Stimulated activated CD4-positive, alpha-beta T cell treated with anti-CD3 and anti-CD28 coated beads, Interleukin-1b, Interleukin-23, amount 100 ng/mL, for 24 hours (primary cell): ENCODE measurements at regions not wholly inside any gene's neighbourhood (a gene's known extent, or its start where the extent isn't known, plus 50 kb on each side); places are given as distances from the start of the nearest gene placed in this dataset.

Experiments
- DNase-seq, 4 experiments: peaks; one replicate each; pipeline ENCODE4 v3.0.0-alpha.2; 2020; ENCODE audit warnings: low read depth in 4 of 4, low spot score in 1 of 4

DNA sequence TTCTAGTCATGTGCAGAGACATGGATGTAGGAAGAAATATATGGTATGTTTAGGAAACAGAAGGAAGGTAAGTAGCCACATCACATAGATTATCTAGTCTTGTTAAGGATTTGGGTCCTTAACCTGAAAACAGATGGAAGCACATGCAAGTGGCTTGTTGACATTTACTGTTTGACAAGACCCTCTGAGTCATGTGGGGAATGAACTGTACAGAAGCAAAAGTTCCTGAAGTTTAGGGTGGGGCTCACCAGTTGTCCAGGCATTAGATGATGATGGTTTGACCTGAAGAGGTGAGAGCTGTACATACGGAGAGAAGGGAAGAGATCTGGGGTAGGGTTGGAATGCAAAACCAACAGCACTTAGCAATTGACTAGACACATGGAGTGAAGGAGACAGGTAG lies 281.1 kb upstream of the GRIP1 start:
- DNase-seq, result no peak

DNA sequence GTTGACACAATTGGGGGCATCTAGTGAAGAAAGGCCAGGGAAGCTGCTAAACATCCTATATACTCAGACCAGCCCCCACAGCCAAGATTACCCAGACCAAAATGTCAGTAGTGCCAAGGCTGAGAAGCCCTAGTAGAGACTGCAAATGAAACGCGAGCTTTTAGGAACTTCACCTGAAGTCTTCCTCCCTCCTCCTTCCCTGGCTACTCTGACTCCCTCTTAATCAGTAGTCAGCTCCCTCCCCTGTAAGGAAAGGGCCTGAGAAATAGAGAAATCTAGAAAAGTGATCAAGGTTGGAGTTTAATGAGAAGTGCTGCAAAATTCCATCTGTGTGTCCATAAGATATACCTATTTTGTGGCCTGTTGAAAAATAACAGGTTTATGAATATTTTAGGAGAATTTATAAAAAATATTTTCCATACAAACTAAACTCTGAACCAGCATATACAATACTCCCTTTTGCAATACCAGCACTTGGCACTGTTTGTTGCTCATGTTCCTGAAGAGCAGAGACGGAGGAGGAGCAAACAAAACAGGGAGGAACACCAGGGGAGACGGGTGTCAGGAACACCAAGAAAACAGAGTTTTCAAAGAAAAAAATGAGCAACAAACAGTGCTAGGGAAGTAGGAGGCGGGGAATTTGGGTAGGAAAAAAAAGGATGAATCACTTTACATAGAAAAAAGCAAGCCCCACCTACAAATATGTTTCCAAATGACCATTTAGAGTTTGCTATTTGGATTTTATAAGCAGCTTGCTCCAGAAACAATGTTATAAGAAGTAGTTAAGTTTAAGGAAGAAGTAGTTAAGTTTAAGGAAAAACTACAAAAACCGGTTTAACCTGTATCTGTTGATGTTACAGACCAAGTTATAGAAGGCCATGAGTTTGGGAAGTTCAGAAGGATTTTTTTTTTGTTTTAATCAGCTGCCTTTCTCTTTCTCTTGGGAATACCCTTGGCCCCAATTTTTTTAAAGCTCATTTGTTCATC lies 282.1 kb upstream of the GRIP1 start:
- DNase-seq, result no peak

DNA sequence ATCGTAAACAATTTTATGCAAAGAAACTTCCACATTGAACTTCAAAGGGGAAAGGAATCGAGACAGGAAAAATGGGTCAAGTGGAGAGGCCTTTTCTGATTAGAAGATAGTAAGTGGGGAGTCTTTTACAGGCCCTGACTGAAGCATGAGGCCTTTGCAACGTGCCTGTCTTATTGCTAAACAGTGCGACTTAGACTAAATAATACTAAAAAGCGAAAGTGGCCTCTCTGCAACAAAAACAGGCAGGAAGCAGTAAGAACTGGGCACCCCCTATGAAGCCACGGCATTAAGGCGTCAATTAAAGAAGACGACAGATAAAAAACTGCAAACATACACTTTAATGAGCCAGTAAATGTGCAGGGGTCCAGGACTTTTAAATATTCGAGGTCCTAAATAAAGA lies 283.4 kb upstream of the GRIP1 start:
- DNase-seq, result no peak

DNA sequence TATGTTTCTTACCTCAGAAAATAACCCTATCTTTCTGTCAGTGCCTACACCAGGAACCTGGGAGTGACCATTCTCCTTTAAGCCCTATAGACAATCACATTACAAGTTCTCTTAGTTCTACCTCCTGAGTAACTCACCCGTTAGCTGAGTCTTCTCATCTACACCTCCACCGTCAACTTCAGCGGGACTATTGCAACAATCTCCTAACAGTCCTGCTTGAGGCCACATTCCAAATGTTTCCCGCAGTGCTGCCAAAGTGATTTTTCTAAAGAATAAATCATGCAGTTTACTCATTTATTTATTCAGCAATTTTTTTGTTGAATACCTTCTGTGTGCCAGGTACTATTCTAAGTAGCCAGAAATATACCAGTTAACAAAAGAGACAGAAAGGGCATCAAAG lies 285.0 kb upstream of the GRIP1 start:
- DNase-seq, result no peak

DNA sequence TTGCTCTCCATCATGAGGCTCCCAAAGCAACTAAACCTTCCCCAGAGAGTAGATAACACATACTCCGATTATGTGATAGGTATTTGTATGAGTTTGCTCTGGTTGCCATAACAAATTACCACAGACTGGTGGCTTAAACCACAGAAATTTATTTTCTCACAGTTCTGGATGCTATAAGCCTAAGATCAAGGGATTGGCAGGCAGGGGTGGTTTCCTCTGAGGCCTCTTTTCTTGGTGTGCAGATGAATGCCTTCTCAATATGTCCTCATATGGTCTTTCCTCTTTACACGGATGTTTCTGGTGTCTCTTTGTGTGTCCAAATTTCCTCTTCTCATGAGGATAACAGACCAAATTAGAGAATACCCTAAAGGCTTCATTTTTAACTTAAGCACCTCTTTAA lies 285.8 kb upstream of the GRIP1 start:
- peak in 1 of 4 experiments; percentile 6 for DNase-seq

DNA sequence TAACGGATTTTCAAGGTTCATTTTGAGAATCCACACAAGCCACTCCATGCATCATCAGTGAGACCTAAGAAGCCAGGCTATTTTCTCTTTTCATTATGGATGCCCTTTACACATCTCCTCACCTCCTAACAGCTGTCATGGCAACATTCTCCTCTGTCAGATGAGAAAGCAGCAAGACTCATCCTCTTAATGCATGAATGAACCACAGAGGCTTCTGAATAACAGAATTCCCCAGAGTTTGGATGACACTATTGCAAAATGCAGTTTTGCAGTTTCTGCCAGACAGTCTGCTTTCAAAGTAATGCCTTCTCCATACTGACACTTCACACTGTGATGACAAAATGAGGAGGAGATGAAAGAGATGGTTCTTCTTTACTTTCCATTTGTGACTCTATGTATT lies 286.7 kb upstream of the GRIP1 start:
- no peak for DNase-seq

DNA sequence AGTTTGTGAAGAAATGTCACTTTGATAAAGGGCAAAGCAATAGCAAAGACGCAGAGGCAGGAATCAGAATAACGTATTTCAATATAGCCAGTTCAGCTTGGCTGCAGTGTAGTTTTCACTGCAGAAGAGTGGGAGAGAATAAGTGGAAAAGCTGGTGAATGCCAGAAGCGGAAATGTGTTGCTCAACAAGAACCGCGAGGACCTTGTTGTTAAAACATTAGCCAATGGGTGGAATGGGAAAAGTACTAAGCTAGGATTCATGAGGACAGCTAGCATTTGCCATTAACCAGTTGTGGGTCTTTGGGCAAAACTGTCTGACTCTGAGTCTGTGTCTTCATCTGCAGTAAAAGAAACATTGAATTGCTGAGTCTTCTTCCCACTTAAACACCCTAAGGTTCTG lies 292.9 kb upstream of the GRIP1 start:
- no peak for DNase-seq

DNA sequence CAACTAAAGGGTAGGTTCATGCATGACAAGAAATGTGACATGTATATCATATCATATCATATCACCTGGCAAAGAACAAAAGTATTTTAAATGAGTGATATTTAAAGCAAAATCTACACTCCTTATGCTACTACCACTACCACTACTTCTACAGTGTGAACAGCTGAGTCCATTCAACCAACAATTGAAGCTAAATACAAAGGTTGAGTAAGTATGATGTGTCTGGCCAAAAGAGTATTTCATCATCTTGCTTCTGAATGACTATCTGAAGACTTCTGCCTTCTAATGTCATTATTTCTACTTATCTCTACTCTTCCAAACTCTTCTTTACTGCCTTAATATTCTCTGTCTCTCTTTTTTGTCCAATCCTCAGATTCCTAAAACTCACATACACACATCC lies 292.6 kb upstream of the CAND1 start:
- no peak for DNase-seq

DNA sequence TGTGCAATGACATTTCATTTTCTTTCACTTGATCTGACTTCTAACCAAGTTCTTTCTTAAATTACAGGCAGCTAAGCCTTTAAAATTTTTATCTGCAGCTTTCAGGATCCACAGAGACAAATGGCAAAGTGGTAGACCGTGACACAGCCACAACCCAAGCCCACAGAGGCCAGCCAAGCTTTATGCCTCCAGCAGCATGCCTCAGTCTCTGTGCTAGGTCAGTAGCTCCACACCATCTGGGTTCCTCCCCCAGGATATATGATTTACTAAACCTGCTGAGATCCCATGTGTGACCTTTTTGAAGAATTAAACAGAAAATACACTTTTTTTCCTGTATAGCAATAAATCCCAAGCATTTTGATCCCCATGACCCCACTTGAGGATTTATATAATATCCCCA lies 290.4 kb upstream of the CAND1 start:
- no peak for DNase-seq

DNA sequence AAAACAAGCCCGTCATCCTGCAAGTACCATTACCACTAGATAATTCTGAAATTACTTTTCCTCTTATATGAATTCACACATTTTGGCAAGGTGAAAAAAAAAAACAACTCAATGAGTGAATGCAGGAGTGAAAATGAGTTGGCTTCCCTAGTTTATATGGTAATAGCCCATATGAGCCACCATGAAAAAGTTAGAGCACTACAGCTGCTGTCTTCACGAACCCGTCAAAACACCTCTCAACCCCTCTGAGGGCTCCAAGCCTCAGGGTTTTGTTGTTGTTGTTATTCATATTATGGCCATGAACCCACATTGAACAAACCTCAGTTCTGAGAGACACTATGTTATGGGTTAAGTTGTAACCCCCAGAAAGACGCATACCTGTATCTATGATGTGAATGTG lies 289.9 kb upstream of the CAND1 start:
- no peak for DNase-seq

DNA sequence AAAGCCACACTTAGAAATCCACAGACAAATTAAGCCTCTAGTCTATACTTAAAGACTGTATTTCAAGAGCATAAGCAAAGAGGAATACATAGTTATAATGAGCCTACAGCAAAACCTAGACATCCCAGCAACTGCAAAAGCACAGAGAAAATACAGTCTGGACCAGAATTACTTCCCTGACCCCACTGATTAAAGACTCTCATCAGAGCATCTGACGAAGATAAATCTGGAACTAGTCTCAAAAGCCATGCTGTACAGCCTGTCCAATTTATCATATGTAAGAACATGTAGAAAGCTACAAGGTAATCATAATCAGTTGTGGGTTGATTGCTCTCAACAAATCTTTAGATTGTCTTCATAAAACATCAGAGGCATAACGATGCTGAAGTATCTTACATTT lies 285.1 kb upstream of the CAND1 start:
- DNase-seq, result no peak

DNA sequence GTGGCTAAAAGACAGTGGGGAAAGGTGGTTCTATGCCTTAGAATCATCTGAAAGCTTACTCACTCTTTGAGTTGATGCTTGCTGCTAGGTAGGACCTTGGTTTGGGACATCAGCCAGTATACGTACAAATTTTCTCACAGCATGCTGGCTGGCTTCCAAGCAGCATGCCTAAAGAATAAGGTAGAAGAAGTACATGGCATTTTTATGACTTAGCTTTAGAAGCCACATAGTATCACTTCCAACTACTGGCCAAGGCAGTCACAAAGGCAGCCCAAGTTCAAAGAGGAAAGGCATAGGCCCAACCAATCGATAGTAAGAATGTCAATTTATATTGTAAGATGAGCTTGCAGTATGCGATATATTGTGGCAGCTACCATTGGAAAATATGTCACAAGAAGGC lies 284.2 kb upstream of the CAND1 start:
- DNase-seq, result no peak

DNA sequence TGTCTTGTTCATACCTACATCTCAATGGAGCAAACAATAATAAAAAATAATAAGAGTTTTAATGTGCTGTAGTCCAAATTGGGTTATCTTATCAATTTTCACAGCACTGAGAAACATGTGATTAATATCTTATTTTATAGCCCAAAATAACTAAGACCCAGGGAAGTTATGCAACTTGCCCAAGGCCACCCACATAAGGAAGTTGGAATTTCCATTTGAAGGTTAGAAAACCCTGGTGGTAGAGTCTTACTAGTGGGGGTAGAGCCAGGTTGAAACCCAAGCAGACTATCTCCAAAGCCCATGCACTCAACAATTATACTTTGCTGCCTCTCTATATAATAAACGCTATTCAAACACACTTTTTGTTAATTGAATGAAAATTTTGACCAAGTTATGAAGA lies 270.0 kb upstream of the CAND1 start:
- DNase-seq, result no peak

DNA sequence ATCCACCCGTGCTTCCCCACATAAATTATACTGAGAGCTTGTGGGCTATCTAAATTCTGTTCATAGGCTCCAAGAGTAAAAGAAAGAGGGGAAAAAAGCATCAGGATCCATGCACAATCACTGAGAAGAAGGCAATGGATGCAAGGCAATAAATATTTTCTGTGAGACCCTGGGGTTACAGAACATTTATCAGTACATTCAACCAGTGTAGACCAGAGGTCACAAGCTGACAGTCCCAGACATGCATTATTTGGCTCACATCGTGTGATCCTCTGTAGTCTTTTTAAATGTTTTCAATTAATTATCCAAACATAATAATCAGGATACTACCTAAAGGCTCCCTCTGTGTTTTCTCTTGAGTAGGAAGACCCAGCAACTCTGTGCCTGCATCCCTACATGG lies 267.9 kb upstream of the CAND1 start:
- DNase-seq, result no peak

DNA sequence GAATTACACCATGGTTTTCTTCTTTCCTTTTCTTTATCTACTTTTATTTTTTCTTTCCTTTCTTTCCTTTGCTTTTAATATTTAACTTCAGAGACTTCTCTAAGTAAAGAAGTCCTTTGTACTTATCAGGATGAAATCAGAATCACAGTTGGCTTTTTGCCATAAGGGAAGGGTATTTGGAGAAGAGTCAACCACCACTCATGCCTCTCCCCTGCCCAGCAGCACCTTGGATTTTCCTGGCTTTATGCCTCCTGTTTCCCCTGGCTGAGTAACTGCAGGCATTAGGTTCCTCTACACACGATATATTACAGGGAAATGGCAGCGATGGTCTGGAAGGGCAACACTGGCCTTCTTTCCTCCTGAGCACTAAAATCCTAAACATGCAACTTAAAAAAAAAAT lies 266.4 kb upstream of the CAND1 start:
- no peak for DNase-seq

DNA sequence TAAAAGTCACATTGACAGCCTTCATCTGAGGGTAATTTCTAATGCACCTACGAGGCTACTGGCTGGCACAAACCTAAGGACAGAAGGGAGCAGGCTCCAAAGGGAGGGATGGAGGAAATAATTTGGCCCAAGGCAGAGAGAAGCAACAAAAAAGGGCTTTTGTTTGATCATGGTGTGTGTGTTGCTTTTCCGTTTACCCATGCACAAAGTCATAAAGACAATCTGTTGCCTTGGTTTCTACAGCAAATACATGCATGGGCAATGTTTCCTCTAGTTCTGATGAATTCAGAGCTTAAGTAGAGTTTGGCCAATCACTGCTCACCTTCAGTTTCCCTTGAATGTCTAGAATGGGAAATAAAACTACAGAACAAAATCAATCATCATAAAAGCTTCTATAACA lies 262.5 kb upstream of the CAND1 start:
- no peak for DNase-seq

DNA sequence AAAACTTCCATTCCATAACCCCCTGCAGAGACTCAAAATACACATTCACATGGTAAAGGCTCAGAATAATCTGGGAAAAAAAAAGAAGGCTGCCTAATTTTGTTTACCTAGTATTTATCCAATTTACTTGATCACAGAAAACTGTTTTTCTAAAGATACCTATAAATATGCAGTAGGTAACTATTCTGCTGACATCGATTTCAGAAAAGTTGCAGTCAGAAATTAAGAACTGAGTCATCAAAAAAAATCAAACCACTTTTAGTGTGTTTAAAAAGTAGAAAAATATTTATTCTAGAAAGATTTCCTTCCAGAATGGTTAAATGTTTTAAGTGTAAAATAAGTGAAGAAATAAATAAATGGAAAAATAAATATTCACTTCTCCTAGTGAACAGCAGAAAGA lies 254.5 kb upstream of the CAND1 start:
- no peak for DNase-seq

DNA sequence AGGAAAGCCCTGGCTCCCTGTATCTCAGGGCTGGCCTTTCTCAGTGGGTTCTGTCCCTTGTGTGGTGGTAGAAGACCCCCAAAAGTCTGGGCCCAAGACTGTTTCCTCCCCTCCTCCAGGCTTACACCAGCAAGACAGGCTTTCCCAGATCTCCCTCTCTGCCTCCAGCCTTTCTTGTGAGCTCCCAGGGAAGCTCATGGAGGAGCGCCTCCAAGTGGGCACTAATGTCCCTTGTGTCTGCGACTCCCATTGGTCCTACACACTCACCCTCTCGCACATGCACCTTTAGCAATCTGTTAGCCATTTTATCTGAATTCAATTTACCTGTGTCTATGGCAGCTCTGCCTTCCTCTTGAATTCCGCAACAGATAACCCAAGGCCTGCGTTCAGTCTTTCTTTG lies 251.1 kb upstream of the CAND1 start:
- no peak for DNase-seq

DNA sequence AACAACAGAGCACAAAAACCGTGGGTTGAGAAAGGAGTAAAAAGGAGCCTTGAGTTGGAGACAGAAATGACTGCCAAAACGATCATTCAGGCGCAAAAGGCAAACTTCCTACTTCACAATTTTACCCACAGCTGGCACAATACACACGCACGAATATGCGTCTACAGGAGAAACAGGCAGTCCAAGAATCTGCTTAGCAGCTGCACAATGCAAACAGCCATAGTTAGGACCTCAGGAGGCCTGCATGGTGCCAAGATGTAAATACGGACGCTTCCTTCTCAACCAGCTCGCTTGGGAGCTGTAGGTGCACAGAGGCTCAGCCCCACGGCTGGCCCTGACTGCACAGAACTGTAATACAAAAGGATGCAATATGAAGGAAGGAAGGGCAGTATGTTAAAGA lies 250.1 kb upstream of the CAND1 start:
- DNase-seq, result no peak

DNA sequence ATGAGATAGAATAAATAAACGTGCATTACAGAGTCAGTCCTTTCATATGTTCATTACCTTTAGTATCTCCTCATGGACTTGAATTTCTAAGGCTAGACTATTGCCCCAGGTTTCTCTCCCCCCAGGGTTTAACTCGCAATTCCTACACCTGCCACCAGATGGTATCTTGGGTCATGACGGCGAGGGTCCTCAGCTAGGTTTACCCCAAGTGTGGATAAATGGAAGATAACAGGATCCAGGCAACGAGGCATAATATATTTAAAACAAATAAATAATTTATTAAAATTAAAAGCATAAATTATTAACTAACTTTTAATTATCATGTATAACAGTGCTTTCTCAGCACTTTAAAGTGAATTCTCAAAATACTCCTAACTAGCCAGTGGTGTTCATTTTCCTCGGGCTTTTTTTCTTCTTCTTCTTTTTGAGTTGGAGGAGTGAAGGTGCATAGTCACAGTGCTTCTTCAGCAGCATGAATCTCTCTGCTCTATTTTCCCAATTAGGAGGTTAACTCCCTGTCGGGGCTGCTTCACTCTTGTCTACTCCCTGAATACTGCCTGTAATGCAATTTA lies 243.5 kb upstream of the CAND1 start:
- DNase-seq, result peak; percentile 18 to 41 (median 28)

DNA sequence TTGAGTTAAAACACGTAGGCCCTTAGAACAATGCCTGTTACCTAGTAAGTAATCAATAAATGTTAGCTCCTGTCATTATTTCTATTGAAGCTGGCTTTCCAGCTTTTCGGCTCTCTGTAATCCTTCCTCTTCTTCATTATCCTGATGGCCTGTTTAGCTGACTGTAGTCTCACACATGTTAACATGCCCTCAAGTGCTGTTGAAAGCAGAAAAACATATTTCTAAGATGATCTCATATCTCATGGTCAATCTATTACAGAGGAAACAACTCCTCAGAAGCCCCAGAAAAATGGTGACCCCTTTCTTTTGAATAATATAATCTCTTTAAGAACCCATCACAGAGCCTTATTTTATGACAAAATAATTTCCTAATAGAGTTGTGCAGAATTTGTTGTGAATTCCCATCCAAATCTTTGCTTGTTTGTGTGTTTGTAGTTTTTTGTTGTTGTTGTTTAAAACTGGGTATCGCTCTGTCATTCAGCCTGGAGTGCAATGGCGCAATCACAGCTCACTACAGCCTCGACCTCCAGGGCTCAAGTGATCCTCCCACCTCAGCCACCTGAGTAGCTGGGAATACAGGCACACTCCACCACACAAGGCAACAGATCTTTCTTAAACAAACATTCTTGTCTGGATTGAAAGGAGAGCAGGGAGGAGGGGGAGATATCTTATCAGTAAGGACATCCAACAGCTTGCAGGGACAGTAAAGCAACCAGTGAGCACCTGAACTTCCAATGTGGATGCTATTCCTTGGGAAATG lies 242.5 kb upstream of the CAND1 start:
- DNase-seq, result no peak

DNA sequence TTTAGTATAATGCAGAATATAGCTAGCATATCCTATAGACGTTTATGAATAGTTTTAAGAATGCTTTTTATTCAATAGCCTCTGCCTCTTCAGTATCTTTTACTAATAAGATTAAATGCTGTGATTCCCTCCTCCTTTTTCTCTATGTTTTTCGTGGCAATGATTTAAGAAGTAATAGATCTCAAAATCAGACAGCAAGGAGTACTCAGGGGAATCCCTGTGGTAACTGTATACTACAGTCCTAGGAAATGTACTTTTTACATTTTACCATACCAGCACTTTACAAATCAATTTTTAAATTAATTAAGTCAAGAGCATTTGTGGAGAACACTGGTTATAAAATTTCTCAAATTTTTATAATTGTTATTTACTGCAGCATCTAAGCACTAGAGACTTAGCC lies 240.6 kb upstream of the CAND1 start:
- no peak for DNase-seq
